ENCODE measurements at regions not wholly inside any gene's neighbourhood (a gene's known extent, or its start where the extent isn't known, plus 50 kb on each side); places are given as distances from the start of the nearest gene placed in this dataset.

DNA sequence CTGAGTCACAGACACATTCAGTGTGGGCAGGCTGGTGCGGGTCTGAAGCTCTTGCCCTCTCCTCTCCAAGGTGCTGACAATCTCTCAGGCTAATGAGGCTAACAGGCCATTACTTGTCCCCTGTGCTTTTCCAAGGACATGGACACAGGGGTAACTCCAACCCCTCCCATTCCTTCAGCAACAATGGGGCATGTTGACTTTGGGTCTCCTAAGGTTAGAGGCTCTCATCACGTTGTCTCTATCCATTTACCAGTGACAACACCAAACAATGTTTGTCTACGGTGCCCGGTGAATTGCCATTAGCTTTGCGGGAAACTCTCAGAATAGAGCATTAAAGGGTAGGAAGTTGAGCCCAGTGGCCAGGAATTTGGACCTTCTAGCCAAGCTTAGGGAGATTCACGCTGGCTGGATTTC, 101.6 kb upstream of the TNS3 start:
- TF ChIP-seq, protein P1, sequence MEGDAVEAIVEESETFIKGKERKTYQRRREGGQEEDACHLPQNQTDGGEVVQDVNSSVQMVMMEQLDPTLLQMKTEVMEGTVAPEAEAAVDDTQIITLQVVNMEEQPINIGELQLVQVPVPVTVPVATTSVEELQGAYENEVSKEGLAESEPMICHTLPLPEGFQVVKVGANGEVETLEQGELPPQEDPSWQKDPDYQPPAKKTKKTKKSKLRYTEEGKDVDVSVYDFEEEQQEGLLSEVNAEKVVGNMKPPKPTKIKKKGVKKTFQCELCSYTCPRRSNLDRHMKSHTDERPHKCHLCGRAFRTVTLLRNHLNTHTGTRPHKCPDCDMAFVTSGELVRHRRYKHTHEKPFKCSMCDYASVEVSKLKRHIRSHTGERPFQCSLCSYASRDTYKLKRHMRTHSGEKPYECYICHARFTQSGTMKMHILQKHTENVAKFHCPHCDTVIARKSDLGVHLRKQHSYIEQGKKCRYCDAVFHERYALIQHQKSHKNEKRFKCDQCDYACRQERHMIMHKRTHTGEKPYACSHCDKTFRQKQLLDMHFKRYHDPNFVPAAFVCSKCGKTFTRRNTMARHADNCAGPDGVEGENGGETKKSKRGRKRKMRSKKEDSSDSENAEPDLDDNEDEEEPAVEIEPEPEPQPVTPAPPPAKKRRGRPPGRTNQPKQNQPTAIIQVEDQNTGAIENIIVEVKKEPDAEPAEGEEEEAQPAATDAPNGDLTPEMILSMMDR (conservative IDR thresholded peaks at IDR 0.05; ENCODE audit: low read depth, low read length), result no peak

DNA sequence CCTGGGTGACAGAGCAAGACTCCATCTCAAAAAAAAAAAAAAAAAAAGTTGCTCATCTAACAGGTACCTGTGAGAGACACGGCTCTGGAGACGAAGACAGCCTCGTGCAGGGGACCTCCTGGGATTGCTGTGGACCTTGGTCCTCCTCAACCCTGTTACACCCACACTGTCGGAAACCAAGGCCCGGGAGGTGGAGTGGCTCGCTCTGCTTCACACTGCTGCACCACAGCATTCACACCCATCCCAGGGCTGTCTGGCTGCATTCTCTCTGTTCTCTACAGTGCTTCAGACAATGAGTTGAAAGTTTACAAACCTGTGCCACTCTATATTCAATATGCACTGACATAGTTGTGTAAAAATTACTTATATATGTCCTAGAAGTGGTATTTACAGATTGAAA, 101.0 kb upstream of the TNS3 start:
- no peak overlapping the region for H3K27ac ChIP-seq
- H3K4me2 ChIP-seq, result no peak overlapping the region
- no peaks in the 10 kb centered on the region for H3K79me2 ChIP-seq (ENCODE audit: insufficient read depth, low read depth)
- no peak overlapping the region for H3K9ac ChIP-seq
- no peak overlapping the region for H2AFZ ChIP-seq (ENCODE audit: low read depth)
- no peaks in the 10 kb centered on the region for H3K27me3 ChIP-seq (ENCODE audit: insufficient read depth, low read depth)
- no peaks in the 10 kb centered on the region for H4K20me1 ChIP-seq (ENCODE audit: insufficient read depth)
- no peak overlapping the region for H3K4me3 ChIP-seq (IDR thresholded peaks at IDR 0.05; ENCODE audit: insufficient read depth, low read depth, low read length)
- H3K4me1 ChIP-seq (ENCODE audit: low read depth, poor library complexity, severe bottlenecking), result no peaks in the 10 kb centered on the region
- TF ChIP-seq, protein P1 (conservative IDR thresholded peaks at IDR 0.05; ENCODE audit: low read depth, low read length), result no peak
- no peaks in the 10 kb centered on the region for H3K36me3 ChIP-seq (ENCODE audit: insufficient read depth)

More for the DNA sequence above, 101.6 kb upstream of the TNS3 start:
- Histone ChIP-seq H3K27ac (no peak overlapping the region), H3K4me3 (IDR thresholded peaks at IDR 0.05; ENCODE audit: insufficient read depth, low read depth, low read length) (no peak overlapping the region), H3K9ac (no peak overlapping the region), H4K20me1 (ENCODE audit: insufficient read depth) (no peaks in the 10 kb centered on the region), H3K4me1 (ENCODE audit: low read depth, poor library complexity, severe bottlenecking) (no peaks in the 10 kb centered on the region), H3K27me3 (ENCODE audit: insufficient read depth, low read depth) (no peaks in the 10 kb centered on the region), H3K4me2 (no peak overlapping the region), H3K36me3 (ENCODE audit: insufficient read depth) (no peaks in the 10 kb centered on the region), H3K79me2 (ENCODE audit: insufficient read depth, low read depth) (no peaks in the 10 kb centered on the region), H2AFZ (ENCODE audit: low read depth) (no peak overlapping the region)

DNA sequence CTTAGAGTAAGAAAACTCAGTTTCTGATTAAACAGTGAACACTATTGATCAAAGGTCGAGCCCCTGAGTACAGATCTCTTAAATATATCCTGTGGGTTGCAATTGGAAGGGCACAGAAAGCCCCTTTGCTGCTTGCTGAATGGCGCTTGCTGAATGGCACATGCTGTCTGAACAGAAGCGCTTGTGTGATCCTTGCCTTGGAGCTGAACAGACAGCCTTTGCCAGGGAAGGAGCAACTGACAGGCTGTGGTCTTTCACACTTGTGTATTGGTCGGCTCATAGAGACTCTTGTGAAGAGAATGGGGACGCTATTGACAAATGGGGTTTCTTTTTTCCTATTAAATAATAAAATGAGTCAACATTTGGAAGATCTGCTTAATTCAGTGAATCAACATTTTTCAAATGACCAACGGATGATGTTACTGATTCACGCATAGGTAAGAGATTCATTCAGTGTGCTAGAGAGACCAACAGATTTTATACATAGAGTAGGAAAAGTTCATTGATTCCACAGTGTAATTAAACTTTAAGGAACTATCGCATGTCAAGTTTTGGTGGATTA, 99.4 kb upstream of the TNS3 start:
- H3K4me2 ChIP-seq, result no peak overlapping the region
- no peak overlapping the region for H3K4me3 ChIP-seq (IDR thresholded peaks at IDR 0.05; ENCODE audit: insufficient read depth, low read depth, low read length)
- no peaks in the 10 kb centered on the region for H3K27me3 ChIP-seq (ENCODE audit: insufficient read depth, low read depth)
- no peaks in the 10 kb centered on the region for H3K79me2 ChIP-seq (ENCODE audit: insufficient read depth, low read depth)
- H4K20me1 ChIP-seq (ENCODE audit: insufficient read depth), result no peaks in the 10 kb centered on the region
- TF ChIP-seq, protein P1 (conservative IDR thresholded peaks at IDR 0.05; ENCODE audit: low read depth, low read length), result no peak
- H3K36me3 ChIP-seq (ENCODE audit: insufficient read depth), result no peaks in the 10 kb centered on the region
- H2AFZ ChIP-seq (ENCODE audit: low read depth), result no peak overlapping the region
- no peak overlapping the region for H3K9ac ChIP-seq
- H3K4me1 ChIP-seq (ENCODE audit: low read depth, poor library complexity, severe bottlenecking), result no peaks in the 10 kb centered on the region
- no peak overlapping the region for H3K27ac ChIP-seq

DNA sequence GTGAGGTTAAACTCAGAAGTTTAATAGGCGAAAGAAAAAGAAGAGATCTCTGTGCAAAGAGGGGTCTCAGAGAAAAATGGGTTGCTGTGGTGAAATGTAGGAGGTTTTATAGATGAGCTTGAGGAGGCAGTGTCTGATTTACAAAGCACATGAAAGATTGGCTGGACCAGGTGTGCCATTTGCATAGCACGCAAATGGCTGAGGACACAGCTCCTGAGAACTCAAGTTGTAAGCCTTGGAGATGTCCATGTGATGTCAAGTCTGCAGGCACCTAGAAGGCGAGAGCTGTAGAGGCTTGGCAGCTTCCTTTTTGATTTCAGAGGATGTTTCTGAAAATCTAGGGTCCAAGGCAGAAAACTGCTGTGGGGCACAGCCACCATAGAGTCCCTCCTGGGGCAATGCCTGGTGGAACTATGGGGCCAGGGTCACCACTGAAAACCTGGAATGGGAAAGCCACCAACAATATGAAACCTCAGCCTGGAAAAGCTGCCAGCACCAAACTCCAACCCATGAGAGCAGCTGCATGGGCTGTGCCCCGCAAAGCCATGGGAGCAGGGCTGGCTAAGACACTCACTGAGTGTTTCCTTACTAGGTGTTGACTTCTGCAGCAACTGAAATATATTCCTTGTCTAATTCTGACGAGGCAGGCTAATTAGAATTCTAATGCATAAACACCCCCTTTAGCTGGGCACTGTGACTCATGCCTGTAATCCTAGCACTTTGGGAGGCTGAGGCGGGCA, 96.9 kb upstream of the TNS3 start:
- no peaks in the 10 kb centered on the region for H4K20me1 ChIP-seq (ENCODE audit: insufficient read depth)
- no peak overlapping the region for H2AFZ ChIP-seq (ENCODE audit: low read depth)
- H3K4me1 ChIP-seq (ENCODE audit: low read depth, poor library complexity, severe bottlenecking), result no peaks in the 10 kb centered on the region
- TF ChIP-seq, protein P1 (conservative IDR thresholded peaks at IDR 0.05; ENCODE audit: low read depth, low read length), result no peak
- H3K27me3 ChIP-seq (ENCODE audit: insufficient read depth, low read depth), result no peaks in the 10 kb centered on the region
- no peak overlapping the region for H3K9ac ChIP-seq
- H3K79me2 ChIP-seq (ENCODE audit: insufficient read depth, low read depth), result no peaks in the 10 kb centered on the region
- no peaks in the 10 kb centered on the region for H3K36me3 ChIP-seq (ENCODE audit: insufficient read depth)
- no peak overlapping the region for H3K27ac ChIP-seq
- H3K4me3 ChIP-seq (IDR thresholded peaks at IDR 0.05; ENCODE audit: insufficient read depth, low read depth, low read length), result no peak overlapping the region
- H3K4me2 ChIP-seq, result no peak overlapping the region

All from KMS-11 (cell line).